GM18858 (cell line): ENCODE measurements at regions not wholly inside any gene's neighbourhood (a gene's known extent, or its start where the extent isn't known, plus 50 kb on each side); places are given as distances from the start of the nearest gene placed in this dataset.
"Not testable (repeated sequence)": the region's sequence is repeated elsewhere in the genome, so short reads cannot be mapped to it uniquely, and the experiment has no call there.

Experiments
- ATAC-seq: cut with Tn5 transposase; IDR thresholded peaks from one replicate; pipeline ENCODE4 v1.9.1; 2021; ENCODE audit not compliant: unreplicated experiment

DNA sequence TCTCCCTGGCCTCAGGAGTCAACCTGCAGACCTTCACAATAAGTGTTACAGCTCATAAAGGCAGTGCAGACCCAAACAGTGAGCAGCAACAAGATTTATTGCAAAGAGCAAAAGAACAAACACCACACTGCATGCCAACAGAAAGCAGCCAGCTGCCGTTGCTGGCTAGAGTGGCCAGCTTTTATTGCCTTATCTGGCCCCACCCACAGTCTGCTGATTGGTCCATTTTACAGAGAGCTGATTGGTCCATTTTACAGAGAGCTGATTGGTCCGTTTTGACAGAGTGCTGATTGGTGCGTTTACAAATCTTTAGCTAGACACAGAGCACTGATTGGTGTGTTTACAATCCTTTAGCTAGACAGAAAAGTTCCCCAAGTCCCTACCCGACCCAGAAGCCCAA, 885.9 kb upstream of the SPRY2 start:
- not testable (repeated sequence) for ATAC-seq

GRCh38 chr13:81224209-81224833, 883.4 kb upstream of the SPRY2 start:
- ATAC-seq = no peak

- no peak for ATAC-seq
Observed at GRCh38 chr13:81223778-81224177, 882.9 kb upstream of the SPRY2 start.

- no peak for ATAC-seq
Observed at GRCh38 chr13:81211713-81212112, 870.8 kb upstream of the SPRY2 start.

DNA sequence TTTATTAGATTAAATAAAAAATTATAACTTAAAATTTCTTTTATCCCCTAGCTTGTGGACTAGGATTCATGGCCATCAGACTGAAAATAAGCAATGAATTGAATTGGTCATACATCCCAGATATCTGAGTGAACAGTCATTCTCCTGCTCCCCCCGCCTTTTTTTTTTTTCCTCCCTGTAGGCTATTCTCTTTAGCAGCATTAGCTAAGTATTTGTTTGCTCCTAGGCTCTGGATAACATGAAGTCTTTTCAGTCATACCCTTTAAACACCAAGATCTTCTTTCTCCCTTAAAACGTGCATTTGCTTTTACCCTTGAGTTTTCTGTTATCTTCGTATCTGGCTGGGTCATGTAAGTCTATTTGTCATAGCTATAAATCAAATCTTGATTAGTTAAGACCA, 866.7 kb upstream of the SPRY2 start:
- ATAC-seq = no peak

DNA sequence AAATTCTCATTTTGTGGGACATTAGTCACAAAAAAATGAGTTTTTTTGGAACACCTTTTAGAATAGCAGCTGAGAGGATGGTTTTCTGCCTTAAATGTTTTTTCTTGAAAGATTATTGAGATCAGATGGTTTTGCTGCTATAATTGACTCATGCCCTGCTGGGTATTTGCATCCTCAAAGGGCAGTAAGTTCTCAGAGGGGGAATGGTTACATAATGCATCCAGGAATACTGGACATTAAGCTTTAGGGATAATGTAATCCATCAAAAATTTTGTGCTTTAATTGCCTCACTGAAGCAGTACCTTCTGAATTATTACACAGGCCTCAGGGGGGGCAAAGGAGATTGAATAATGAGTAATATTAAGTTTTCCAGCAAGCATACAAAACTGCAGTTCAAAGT, 866.3 kb upstream of the SPRY2 start:
- ATAC-seq = no peak

- ATAC-seq = no peak
Observed at GRCh38 chr13:81203783-81204182, 862.9 kb upstream of the SPRY2 start.

GRCh38 chr13:81199956-81200355, 859.0 kb upstream of the SPRY2 start:
- ATAC-seq = no peak

DNA sequence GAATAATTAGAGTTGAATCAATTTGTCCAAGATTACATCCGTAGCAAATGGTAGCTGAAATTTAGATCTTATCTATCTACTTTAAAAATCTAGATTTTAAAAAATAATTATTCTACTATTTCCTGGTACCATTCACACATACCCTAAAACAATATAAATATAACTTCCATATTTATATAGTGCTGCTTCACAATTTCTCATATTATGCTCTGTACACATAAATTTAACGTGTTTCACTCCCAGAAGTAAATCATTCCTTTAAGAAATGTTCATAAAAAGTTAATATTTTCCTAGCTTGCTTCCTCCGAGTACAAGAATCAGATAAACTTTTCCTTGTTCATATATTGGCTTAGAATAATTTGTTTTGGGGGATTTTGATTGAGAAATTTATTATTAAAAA, 857.0 kb upstream of the SPRY2 start:
- no peak for ATAC-seq

- ATAC-seq = no peak
Observed at GRCh38 chr13:81197483-81197882, 856.6 kb upstream of the SPRY2 start.

- ATAC-seq = no peak
Observed at GRCh38 chr13:81194362-81194761, 853.4 kb upstream of the SPRY2 start.

DNA sequence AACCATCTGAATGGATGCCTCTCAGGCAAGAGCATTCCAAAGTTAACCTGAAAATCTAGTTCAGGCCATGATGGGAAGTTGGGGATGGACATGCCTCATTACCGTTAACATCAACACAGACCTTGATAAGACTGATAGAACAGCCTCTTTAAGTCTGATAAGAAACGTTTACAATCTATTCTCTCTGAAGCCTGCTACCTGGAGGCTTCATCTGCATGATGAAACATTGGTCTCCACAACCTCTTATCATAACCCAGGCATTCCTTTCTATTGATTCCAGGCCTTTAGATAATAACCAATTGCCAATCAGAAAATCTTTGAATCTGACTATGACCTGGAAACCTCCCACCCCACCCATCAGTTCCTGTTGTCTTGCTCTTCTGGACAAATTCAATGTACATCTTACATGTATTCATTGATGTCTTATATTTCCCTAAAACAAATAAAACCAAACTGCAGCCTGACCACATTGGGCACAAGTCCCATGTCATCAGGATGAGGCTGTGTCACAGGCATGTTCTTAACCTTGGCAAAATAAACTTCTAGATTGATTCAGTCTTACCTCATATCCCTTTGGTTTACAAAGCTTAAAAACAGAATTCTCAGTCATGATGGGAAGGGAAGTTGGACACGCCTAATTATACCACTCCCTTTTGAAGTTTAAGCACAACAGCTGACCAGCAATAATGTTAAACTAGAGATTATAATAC, 843.8 kb upstream of the SPRY2 start:
- no peak for ATAC-seq

DNA sequence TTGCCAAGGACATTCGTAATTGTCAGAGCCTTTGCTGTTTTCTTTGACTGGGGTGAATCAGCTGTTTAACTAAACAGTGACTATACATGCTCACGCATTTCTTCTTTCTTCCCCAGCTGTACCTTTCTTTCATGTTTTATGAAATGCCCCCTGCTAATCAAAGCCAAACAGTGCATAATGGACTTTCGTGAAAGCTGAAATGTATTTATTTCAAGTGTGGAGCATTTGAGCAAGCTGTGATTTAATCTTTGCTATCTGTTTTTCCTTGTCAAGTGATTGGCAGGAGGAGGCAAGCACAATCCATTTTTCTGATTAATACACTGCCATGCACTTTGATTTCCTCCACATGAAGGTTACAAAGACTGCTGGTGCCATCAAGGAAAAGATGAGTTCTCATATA, 831.7 kb upstream of the SPRY2 start:
- ATAC-seq = no peak

GRCh38 chr13:81171065-81171647, 830.2 kb upstream of the SPRY2 start:
- ATAC-seq = peak; percentile 80

- ATAC-seq = not testable (repeated sequence)
Observed at GRCh38 chr13:81163823-81164222, 822.9 kb upstream of the SPRY2 start.

DNA sequence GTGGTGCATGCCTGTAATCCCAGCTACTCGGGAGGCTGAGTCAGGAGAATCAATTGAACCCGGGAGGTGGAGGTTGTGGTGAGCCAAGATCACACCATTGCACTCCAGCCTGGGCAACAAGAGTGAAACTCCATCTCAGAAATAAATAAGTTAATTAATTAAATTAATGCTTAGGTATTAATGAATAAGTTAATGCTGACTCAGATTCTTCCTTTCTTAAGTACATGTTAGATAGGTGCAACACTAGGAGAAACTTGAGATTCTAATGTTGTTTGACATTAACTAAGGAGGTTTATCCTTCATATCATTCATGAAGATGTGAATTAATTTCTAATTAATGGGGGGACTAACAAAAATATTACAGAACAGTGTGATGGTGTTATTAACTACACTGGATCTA, 812.6 kb upstream of the SPRY2 start:
- ATAC-seq = no peak

- ATAC-seq = no peak
Observed at GRCh38 chr13:81148822-81149221, 807.9 kb upstream of the SPRY2 start.

DNA sequence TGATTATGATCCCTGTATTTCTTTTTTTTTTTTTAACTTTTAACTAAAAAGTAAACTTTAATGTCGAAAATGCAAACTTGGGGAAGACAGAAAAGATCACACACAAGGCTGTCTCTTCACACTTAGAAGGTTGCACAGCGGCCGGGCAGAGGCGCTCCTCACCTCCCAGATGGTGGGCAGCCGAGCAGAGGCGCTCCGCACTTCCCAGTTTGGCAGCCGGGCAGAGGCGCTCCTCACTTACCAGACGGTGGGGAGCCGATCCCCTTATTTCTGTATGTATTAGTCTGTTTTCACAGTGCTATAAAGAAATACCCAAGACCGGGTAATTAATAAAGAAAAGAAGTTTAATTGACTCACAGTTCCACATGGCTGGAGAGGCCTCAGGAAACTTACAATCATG, 805.6 kb upstream of the SPRY2 start:
- not testable (repeated sequence) for ATAC-seq

DNA sequence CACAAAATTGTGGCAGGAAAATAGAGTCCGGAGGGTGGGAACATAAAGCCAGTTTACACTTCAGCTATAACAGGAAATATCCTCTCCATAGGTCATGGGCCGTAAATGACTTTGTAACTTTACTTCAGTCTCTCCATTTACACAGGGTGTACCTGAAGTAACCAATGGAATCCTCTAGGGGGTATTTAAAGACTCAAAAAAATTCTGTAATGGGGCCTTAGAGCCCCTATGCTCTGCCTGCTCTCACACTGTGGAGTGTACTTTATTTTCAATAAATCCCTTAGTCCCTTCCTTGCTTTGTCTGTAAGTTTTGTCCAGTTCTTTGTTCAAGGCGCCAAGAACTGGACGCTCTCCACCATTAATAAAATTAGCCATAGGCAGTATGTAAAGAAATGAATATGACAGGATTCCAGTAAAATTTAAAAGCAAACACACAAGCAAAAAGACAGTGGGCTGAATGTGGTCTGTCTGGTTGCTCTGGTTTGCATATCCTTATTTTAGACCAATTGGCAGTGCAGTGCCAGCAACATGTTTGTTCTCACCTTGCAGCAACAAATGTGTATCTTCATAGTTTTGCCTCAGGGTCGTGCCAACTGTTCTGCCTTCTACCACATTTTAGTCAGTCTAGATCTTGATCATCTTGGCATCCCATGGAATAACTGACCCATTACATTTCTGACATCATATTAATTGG, 801.5 kb upstream of the SPRY2 start:
- no peak for ATAC-seq

DNA sequence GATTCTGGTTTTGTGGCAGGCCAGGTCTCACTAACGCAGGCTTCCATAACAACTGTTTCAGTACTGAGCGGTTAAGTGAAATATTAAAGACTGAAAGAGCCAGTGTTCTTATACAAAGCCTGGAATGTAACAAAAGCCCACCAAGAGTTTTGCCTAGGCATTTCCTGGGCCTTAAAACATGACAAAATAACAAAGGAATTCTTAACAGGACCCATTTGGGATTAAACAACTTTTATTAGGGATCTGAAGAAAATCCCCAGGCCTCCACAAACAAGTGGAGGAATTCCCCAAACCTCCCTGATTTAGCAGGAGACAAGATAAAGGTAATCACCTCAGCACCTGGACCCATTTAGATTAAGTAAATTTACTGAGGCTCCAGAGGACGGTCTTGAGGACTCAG, 799.7 kb upstream of the SPRY2 start:
- no peak for ATAC-seq

DNA sequence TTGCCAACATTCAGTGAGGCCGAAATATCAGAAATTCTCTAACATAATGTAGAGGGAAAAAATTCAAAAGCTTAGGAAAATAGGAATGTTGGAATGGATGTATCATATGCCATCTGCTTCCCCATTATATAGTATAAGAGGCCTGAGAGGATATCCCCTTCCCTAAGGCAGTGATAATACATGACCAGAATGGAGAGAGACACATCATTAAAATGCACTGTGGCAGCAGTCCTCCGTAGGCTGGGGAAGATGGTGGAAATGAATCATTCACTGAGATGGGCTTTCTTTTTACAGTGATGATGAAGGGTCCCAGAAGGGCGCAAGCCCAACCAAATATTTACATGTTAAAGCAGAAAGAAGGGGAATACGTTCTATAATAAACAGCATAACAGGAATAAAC, 799.1 kb upstream of the SPRY2 start:
- no peak for ATAC-seq
